HCT116 (cell line): ENCODE measurements at regions not wholly inside any gene's neighbourhood (a gene's known extent, or its start where the extent isn't known, plus 50 kb on each side); places are given as distances from the start of the nearest gene placed in this dataset.

Experiments used
- ATAC-seq: fragments of 200-7000 bp; cut with Tn5 transposase; 2 replicates; pipeline ENCODE4 v1.9.1; 2020; ENCODE audit warnings: mild to moderate bottlenecking, moderate library complexity
- BruUV-seq: library from RNA; stranded (reverse); fragments of 400-500 nt; replicated peaks from 2 replicates; lab custom pipeline; 2021; lab: Mats Ljungman, UMichigan
- CTCF ChIA-PET: fragments of 300-600 bp; sonication (Branson Sonifier 250); formaldehyde crosslinking; loops from one replicate; lab custom pipeline; 2021; ENCODE audit warnings: antibody characterized with exemption; lab: Charles Lee
- POLR2A ChIA-PET: fragments of 300-600, 350-600 bp; sonication (Branson Sonifier 250); formaldehyde crosslinking; loops from one replicate; lab custom pipeline; 2021; ENCODE audit warnings: antibody characterized with exemption; lab: Charles Lee
- RAD21 ChIA-PET, 2 experiments: fragments of 300-600 bp; sonication (Branson Sonifier 250); formaldehyde crosslinking; loops; one replicate each; lab custom pipeline; 2023; ENCODE audit warnings: low total read pairs in 2 of 2; ENCODE audit not compliant: uncharacterized antibody in 2 of 2, unreplicated experiment in 2 of 2, low non-redundant PET in 1 of 2; lab: Charles Lee
- DNase-seq: peaks from one replicate; pipeline ENCODE4 v3.0.0-alpha.2; 2010; ENCODE audit warnings: low read depth, low spot score
- H2AFZ ChIP-seq: fragments of 200-600 bp; shearing (Covaris generic), sonication (generic); 2 replicates; pipeline ENCODE4 v1.6.1; 2017; ENCODE audit warnings: low read depth, mixed run types, mixed read lengths, antibody characterized with exemption, low read length; ENCODE audit not compliant: poor library complexity, severe bottlenecking
- H3K27ac ChIP-seq: 2 replicates; pipeline ENCODE4 v1.5.1; 2012; ENCODE audit warnings: low read depth, low read length
- H3K27me3 ChIP-seq: fragments of 200-600 bp; sonication (generic); 2 replicates; pipeline ENCODE4 v1.6.1; 2016; ENCODE audit warnings: mixed run types, low read length, mixed read lengths; ENCODE audit not compliant: insufficient read depth
- H3K36me3 ChIP-seq, 2 experiments: fragments of 200-500 bp in 1 of 2; fragments of 200-600 bp in 1 of 2; sonication (Bioruptor generic) in 1 of 2; sonication (generic) in 1 of 2; 2 replicates each; pipeline versions ENCODE4 v1.5.1 to v1.6.1; 2014 to 2016; ENCODE audit warnings: low read length in 2 of 2, inconsistent platforms in 1 of 2, mixed read lengths in 1 of 2, mixed run types in 1 of 2; ENCODE audit not compliant: insufficient read depth in 2 of 2, control insufficient read depth in 1 of 2
- H3K4me1 ChIP-seq, 2 experiments: fragments of 200-600 bp in 1 of 2; sonication (generic) in 1 of 2; 2 replicates each; pipeline versions ENCODE4 v1.5.1 to v1.6.1; 2012 to 2017; ENCODE audit warnings: low read length in 2 of 2, inconsistent platforms in 1 of 2, mild to moderate bottlenecking in 1 of 2, mixed read lengths in 1 of 2, mixed run types in 1 of 2, moderate library complexity in 1 of 2; ENCODE audit not compliant: insufficient read depth in 2 of 2, control insufficient read depth in 1 of 2
- H3K4me2 ChIP-seq: fragments of 200-600 bp; sonication (generic); 2 replicates; pipeline ENCODE4 v1.6.1; 2017; ENCODE audit warnings: mixed run types, low read length, mixed read lengths
- H3K4me3 ChIP-seq, 2 experiments: fragments of 200-600 bp in 1 of 2; sonication (generic) in 1 of 2; replicated peaks in 1 of 2; 2 replicates each; pipeline ENCODE4 v1.5.1; 2011 to 2016; ENCODE audit warnings: low read length in 2 of 2, control low read depth in 1 of 2, low read depth in 1 of 2, mild to moderate bottlenecking in 1 of 2, mixed read lengths in 1 of 2, mixed run types in 1 of 2
- H3K79me2 ChIP-seq: fragments of 200-600 bp; sonication (generic); 2 replicates; pipeline ENCODE4 v1.6.1; 2017; ENCODE audit warnings: mild to moderate bottlenecking, mixed run types, low read length, moderate library complexity, mixed read lengths; ENCODE audit not compliant: insufficient read depth
- H3K9ac ChIP-seq: fragments of 200-600 bp; sonication (generic); 2 replicates; pipeline ENCODE4 v1.6.1; 2016; ENCODE audit warnings: low read length, mixed read lengths
- H3K9me2 ChIP-seq: fragments of 200-600 bp; sonication (generic), shearing (Covaris generic); 2 replicates; pipeline ENCODE4 v1.6.1; 2017; ENCODE audit warnings: mixed run types, mild to moderate bottlenecking, moderate library complexity; ENCODE audit not compliant: insufficient read depth
- H3K9me3 ChIP-seq, 2 experiments: fragments of 200-500 bp in 1 of 2; fragments of 200-600 bp in 1 of 2; sonication (Bioruptor generic) in 1 of 2; sonication (generic) in 1 of 2; 2 replicates each; pipeline ENCODE4 v1.6.1; 2014 to 2017; ENCODE audit warnings: low read length in 2 of 2, mixed read lengths in 2 of 2, inconsistent platforms in 1 of 2, low read depth in 1 of 2, mild to moderate bottlenecking in 1 of 2, mixed run types in 1 of 2, moderate library complexity in 1 of 2; ENCODE audit not compliant: control insufficient read depth in 1 of 2, insufficient read depth in 1 of 2
- H4K20me1 ChIP-seq: fragments of 200-600 bp; sonication (generic), shearing (Covaris generic); 2 replicates; pipeline ENCODE4 v1.6.1; 2017; ENCODE audit warnings: mixed run types, mild to moderate bottlenecking, moderate library complexity; ENCODE audit not compliant: insufficient read depth
- POLR2A ChIP-seq: IDR thresholded peaks from 2 replicates; pipeline ENCODE4 v1.7.0; 2011; ENCODE audit warnings: borderline replicate concordance; ENCODE audit not compliant: insufficient read depth, insufficient read length; ENCODE audit errors: extremely low read depth
- TCF7L2 ChIP-seq: IDR thresholded peaks from 2 replicates; pipeline ENCODE4 v1.7.0; 2011; ENCODE audit warnings: borderline replicate concordance, inconsistent platforms; ENCODE audit not compliant: insufficient read depth, insufficient read length; ENCODE audit errors: extremely low read depth
- YY1 ChIP-seq: IDR thresholded peaks from 2 replicates; pipeline ENCODE4 v1.6.1; 2011; ENCODE audit warnings: low read length, low read depth, moderate library complexity, mild to moderate bottlenecking; ENCODE audit not compliant: insufficient replicate concordance; ENCODE audit errors: extremely low read depth
- intact Hi-C: fragments of 100-400 bp; cut with micrococcal nuclease; formaldehyde crosslinking; loops from 2 replicates; pipeline ENCODE4 v1.10.0; 2022
- TF ChIP-seq, protein P1 (sequence below): IDR thresholded peaks from 2 replicates; pipeline ENCODE4 v1.6.1; 2012; ENCODE audit warnings: low read depth

DNA sequence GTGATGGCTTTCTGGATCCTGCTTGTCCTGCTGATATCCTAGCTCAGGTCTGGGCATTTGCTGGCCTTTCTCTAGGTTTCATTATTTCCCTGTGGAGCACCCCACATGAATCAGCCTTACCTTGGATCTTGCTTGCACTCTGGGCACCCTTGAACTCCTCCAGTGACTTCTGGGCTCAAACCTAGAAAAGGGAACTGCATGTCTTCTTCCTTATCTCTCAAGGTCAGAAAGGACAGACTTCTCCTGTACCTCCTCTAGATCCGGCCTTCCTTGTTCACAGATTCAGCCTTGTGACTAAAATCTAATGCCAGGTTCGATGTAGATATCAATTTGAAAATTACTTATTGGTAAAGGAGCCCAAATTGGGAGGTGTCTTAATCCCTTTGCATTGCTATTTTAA, 267.9 kb downstream of the PARP8 start:
- BruUV-seq: no TSS peak
- H3K4me3 ChIP-seq: no peak overlapping the region
- H3K27ac ChIP-seq: no peak overlapping the region
- H3K27me3 ChIP-seq: no peaks in the 10 kb centered on the region
- ChIA-PET RAD21 (no interaction called here), CTCF (no interaction called here), POLR2A (no interaction called here)
- no peak overlapping the region for H2AFZ ChIP-seq
- DNase-seq: no peak
- TF ChIP-seq YY1 (no peak), TCF7L2 (no peak)
- TF ChIP-seq, protein P1, sequence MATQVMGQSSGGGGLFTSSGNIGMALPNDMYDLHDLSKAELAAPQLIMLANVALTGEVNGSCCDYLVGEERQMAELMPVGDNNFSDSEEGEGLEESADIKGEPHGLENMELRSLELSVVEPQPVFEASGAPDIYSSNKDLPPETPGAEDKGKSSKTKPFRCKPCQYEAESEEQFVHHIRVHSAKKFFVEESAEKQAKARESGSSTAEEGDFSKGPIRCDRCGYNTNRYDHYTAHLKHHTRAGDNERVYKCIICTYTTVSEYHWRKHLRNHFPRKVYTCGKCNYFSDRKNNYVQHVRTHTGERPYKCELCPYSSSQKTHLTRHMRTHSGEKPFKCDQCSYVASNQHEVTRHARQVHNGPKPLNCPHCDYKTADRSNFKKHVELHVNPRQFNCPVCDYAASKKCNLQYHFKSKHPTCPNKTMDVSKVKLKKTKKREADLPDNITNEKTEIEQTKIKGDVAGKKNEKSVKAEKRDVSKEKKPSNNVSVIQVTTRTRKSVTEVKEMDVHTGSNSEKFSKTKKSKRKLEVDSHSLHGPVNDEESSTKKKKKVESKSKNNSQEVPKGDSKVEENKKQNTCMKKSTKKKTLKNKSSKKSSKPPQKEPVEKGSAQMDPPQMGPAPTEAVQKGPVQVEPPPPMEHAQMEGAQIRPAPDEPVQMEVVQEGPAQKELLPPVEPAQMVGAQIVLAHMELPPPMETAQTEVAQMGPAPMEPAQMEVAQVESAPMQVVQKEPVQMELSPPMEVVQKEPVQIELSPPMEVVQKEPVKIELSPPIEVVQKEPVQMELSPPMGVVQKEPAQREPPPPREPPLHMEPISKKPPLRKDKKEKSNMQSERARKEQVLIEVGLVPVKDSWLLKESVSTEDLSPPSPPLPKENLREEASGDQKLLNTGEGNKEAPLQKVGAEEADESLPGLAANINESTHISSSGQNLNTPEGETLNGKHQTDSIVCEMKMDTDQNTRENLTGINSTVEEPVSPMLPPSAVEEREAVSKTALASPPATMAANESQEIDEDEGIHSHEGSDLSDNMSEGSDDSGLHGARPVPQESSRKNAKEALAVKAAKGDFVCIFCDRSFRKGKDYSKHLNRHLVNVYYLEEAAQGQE: no peak
- intact Hi-C loops: no loop called here
- H3K4me1 ChIP-seq: no peaks in the 10 kb centered on the region
- no peak overlapping the region for H3K4me2 ChIP-seq
- no peaks in the 10 kb centered on the region for H3K79me2 ChIP-seq
- ATAC-seq: no peak
- no peaks in the 10 kb centered on the region for H3K9me2 ChIP-seq
- H3K9me3 ChIP-seq: no peaks in the 10 kb centered on the region
- H4K20me1 ChIP-seq: no peaks in the 10 kb centered on the region
- no peaks in the 10 kb centered on the region for H3K36me3 ChIP-seq
- H3K9ac ChIP-seq: no peak overlapping the region

DNA sequence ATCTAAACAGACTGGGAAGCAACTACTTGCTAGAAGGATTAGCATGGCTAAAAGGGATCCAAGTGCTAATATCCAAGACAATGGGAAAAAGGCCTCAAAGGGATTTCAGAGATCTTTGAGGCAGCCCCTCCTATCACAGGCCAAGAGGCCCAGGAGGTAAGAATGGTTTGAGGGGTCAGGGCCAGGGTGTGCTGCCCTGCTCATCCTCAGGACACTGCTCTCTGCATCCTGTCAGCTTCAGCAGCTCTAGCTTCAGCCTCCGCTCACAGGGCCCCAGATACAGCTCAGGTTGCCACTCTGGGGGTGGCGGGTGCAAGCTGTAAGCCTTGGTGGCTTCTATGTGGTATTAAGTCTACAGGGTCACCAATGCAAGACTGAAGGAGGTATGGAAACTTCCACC, 278.7 kb downstream of the PARP8 start:
- intact Hi-C loops: no loop called here
- no peak for ATAC-seq
- DNase-seq: no peak

More for the DNA sequence above, 278.7 kb downstream of the PARP8 start:
- ChIA-PET CTCF (no interaction called here), RAD21 (no interaction called here), POLR2A (no interaction called here)
- no peaks in the 10 kb centered on the region for H3K79me2 ChIP-seq
- no peak for TF ChIP-seq POLR2A
- no peaks in the 10 kb centered on the region for H3K4me1 ChIP-seq
- no peak overlapping the region for H3K27ac ChIP-seq
- H3K36me3 ChIP-seq: no peaks in the 10 kb centered on the region
- H4K20me1 ChIP-seq: no peaks in the 10 kb centered on the region
- no TSS peak for BruUV-seq
- no peaks in the 10 kb centered on the region for H3K9me2 ChIP-seq
- no peak overlapping the region for H2AFZ ChIP-seq
- no peak overlapping the region for H3K9ac ChIP-seq
- H3K9me3 ChIP-seq: no peaks in the 10 kb centered on the region
- H3K4me2 ChIP-seq: no peak overlapping the region
- H3K4me3 ChIP-seq: no peak overlapping the region
- no peaks in the 10 kb centered on the region for H3K27me3 ChIP-seq
